Heart right ventricle (tissue), 16 donors: ENCODE measurements at regions not wholly inside any gene's neighbourhood (a gene's known extent, or its start where the extent isn't known, plus 50 kb on each side); places are given as distances from the start of the nearest gene placed in this dataset.

ENCODE experiments used
- ATAC-seq, 8 donors: fragments of 200-7000 bp; cut with Tn5 transposase; one replicate each; pipeline ENCODE4 v1.9.1; 2020; ENCODE audit warnings: mild to moderate bottlenecking in 8 of 8, moderate library complexity in 8 of 8, moderate number of reproducible peaks in 1 of 8
- DNase-seq, 2 donors: peaks; one replicate each; pipeline ENCODE4 v3.0.0-alpha.2; 2020
- H3K27ac ChIP-seq, 10 donors: fragments of 200-600 bp; sonication (generic) in 2 of 10; one replicate each; pipeline versions ENCODE4 v1.5.0 to v1.8.0; 2020 to 2022; ENCODE audit warnings: mild to moderate bottlenecking in 3 of 10
- H3K27me3 ChIP-seq, 7 donors: fragments of 200-600 bp; one replicate each; pipeline ENCODE4 v1.8.0; 2021 to 2022; ENCODE audit warnings: mild to moderate bottlenecking in 2 of 7
- H3K36me3 ChIP-seq, 9 donors: fragments of 200-600 bp; sonication (generic) in 1 of 9; one replicate each; pipeline versions ENCODE4 v1.5.0 to v1.8.0; 2020 to 2022; ENCODE audit warnings: mild to moderate bottlenecking in 2 of 9
- H3K4me1 ChIP-seq, 9 donors: fragments of 200-600 bp; sonication (generic) in 1 of 9; one replicate each; pipeline versions ENCODE4 v1.5.0 to v1.8.0; 2020 to 2022; ENCODE audit warnings: mild to moderate bottlenecking in 4 of 9
- H3K4me3 ChIP-seq, 10 donors: fragments of 200-600 bp; sonication (generic) in 2 of 10; one replicate each; pipeline versions ENCODE4 v1.5.0 to v1.8.0; 2020 to 2022; ENCODE audit warnings: mild to moderate bottlenecking in 7 of 10, moderate library complexity in 2 of 10
- H3K9me3 ChIP-seq, 11 donors: fragments of 200-600 bp in 10 of 11; sonication (generic) in 2 of 11; one replicate each; pipeline versions ENCODE4 v1.5.0 to v1.8.0; 2013 to 2022; ENCODE audit warnings: mild to moderate bottlenecking in 2 of 11, control low read depth in 1 of 11, moderate library complexity in 1 of 11
- WGBS, 2 donors: extraction: QIAGEN DNeasy Blood & Tissue Kit; methylation state at CpG; one replicate each; pipeline ENCODE4 v1.1.7; 2013; ENCODE audit warnings: inconsistent platforms in 1 of 2; 5-methylcytosine and 5-hydroxymethylcytosine counted together
- intact Hi-C, 10 donors: fragments of 100-400 bp; cut with DNase I; formaldehyde crosslinking; loops; one replicate each; pipeline versions ENCODE4 v1.11.1 to v1.14.2; 2022
- TF ChIP-seq, protein P1 (sequence below), 9 donors: fragments of 200-600 bp; sonication (generic) in 2 of 9; IDR thresholded peaks; one replicate each; pipeline versions ENCODE4 v1.5.0 to v1.8.0; 2021 to 2022; ENCODE audit warnings: antibody characterized with exemption in 9 of 9, mild to moderate bottlenecking in 5 of 9, moderate library complexity in 1 of 9
- donor health status: Arrhythmogenic right ventricular cardiomyopathy.
- donor health status: ischemic (EF 13 %, LVEDD 7.1; RV severe dilation, severe dysfunction).
- donor health status: healthy with polysubstance abuse.
- donor health status: DM: no; HTN: yes; CAD: no.
- donor health status: DM: no; HTN: no; CAD: no.
- donor health status: ischemic (EF 25% LVEDD 6.9; RV normal size, moderate dysfunction).
- donor health status: ischemic (EF 25% LVEDD 5.7; RV mildly dilated, moderate dysfunction).
- donor health status: healthy.
- donor health status: DM: yes; HTN: yes; CAD: no.
- donor health status: Ischemic cardiomyopathy.
- donor health status: ischemic (EF 35%, LVEDD 5.7; RV mildly dilated, moderate dysfunction).
- donor health status: nonischemic (EF 11% LVEDD 7.7; RV severe dilation, severe dysfunction).
- donor health status: DM: yes; HTN: yes; CAD: no.
- donor health status: PGD.
- donor health status: ischemic (EF 29% LVEDD 5.4; RV normal size, mild dysfunction).
- donor health status: nonischemic (EF 23%, LVEDD 6.1; RV moderate dilation, normal function).

- intact Hi-C loops, result no loop called here
- no peaks in the 10 kb centered on the region for H3K4me1 ChIP-seq
- TF ChIP-seq, protein P1, sequence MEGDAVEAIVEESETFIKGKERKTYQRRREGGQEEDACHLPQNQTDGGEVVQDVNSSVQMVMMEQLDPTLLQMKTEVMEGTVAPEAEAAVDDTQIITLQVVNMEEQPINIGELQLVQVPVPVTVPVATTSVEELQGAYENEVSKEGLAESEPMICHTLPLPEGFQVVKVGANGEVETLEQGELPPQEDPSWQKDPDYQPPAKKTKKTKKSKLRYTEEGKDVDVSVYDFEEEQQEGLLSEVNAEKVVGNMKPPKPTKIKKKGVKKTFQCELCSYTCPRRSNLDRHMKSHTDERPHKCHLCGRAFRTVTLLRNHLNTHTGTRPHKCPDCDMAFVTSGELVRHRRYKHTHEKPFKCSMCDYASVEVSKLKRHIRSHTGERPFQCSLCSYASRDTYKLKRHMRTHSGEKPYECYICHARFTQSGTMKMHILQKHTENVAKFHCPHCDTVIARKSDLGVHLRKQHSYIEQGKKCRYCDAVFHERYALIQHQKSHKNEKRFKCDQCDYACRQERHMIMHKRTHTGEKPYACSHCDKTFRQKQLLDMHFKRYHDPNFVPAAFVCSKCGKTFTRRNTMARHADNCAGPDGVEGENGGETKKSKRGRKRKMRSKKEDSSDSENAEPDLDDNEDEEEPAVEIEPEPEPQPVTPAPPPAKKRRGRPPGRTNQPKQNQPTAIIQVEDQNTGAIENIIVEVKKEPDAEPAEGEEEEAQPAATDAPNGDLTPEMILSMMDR (IDR thresholded peaks at IDR 0.05), result no peak
- no peaks in the 10 kb centered on the region for H3K36me3 ChIP-seq
- no peak overlapping the region for H3K4me3 ChIP-seq
- 74 to 81% methylated on average over 4 of the region's 4 CpGs for WGBS, 2 donors
- H3K27ac ChIP-seq, result no peak overlapping the region
- DNase-seq (no peak), ATAC-seq (no peak)
- peaks cover 0 to 6% (median 0%) of the 10 kb centered on the region in 11 donors for H3K9me3 ChIP-seq
- no peaks in the 10 kb centered on the region for H3K27me3 ChIP-seq
Observed at GRCh38 chr7:111622084-111622483, 59.8 kb upstream of the IMMP2L start.
